H1 (cell line): ENCODE measurements at regions not wholly inside any gene's neighbourhood (a gene's known extent, or its start where the extent isn't known, plus 50 kb on each side); places are given as distances from the start of the nearest gene placed in this dataset.

ENCODE experiments used
- CTCF ChIA-PET: fragments of 300-600 bp; sonication (Branson Sonifier 250); formaldehyde crosslinking; loops from one replicate; lab custom pipeline; 2021; ENCODE audit not compliant: partially characterized antibody; lab: Charles Lee
- POLR2A ChIA-PET: fragments of 300-600 bp; sonication (Branson Sonifier 250); formaldehyde crosslinking; loops from one replicate; lab custom pipeline; 2021; ENCODE audit warnings: inconsistent platforms; ENCODE audit not compliant: partially characterized antibody; lab: Charles Lee
- DNase-seq, 2 experiments: peaks; one replicate each; pipeline versions ENCODE4 v3.0.0 to v3.0.0-alpha.2; 2010 to 2022; ENCODE audit warnings: low spot score in 2 of 2, low read depth in 1 of 2, mixed read lengths in 1 of 2
- FAIRE-seq: peaks from 2 replicates; lab custom pipeline; 2011; peaks lifted over from hg19 to GRCh38; lab: Jason Lieb, UNC
- H2AFZ ChIP-seq: 2 replicates; pipeline ENCODE4 v1.8.1; 2012; ENCODE audit warnings: low read length, inconsistent platforms
- H2AK5ac ChIP-seq: 2 replicates; pipeline ENCODE4 v1.6.1; 2013; ENCODE audit warnings: low read depth, low read length
- H2BK120ac ChIP-seq: replicated peaks from 2 replicates; pipeline ENCODE3; 2013; ENCODE audit warnings: low read depth, low read length, inconsistent platforms
- H2BK12ac ChIP-seq: 2 replicates; pipeline ENCODE4 v1.6.1; 2013; ENCODE audit warnings: low read depth, low read length
- H2BK15ac ChIP-seq: 2 replicates; pipeline ENCODE4 v1.6.1; 2013; ENCODE audit warnings: low read length
- H2BK20ac ChIP-seq: 2 replicates; pipeline ENCODE4 v1.6.1; 2013; ENCODE audit warnings: low read length
- H2BK5ac ChIP-seq: 2 replicates; pipeline ENCODE4 v1.6.1; 2013; ENCODE audit warnings: low read depth, low read length
- H3K14ac ChIP-seq: 2 replicates; pipeline ENCODE4 v1.6.1; 2013; ENCODE audit warnings: inconsistent platforms; ENCODE audit not compliant: insufficient read length
- H3K18ac ChIP-seq: 2 replicates; pipeline ENCODE4 v1.6.1; 2013; ENCODE audit warnings: low read length; ENCODE audit errors: extremely low read depth
- H3K23ac ChIP-seq: 2 replicates; pipeline ENCODE4 v1.6.1; 2013; ENCODE audit warnings: inconsistent platforms; ENCODE audit not compliant: insufficient read length
- H3K23me2 ChIP-seq: 2 replicates; pipeline ENCODE4 v1.6.1; 2013; ENCODE audit warnings: low read depth, low read length
- H3K27ac ChIP-seq: 2 replicates; pipeline ENCODE4 v1.6.1; 2011; ENCODE audit warnings: low read depth, low read length, inconsistent platforms
- H3K27me3 ChIP-seq, 4 experiments: replicated peaks in 1 of 4; 1 replicate in 1 of 4; 2 replicates in 3 of 4; pipeline versions ENCODE4 v1.6.1 to v1.8.1; 2011 to 2013; ENCODE audit warnings: low read length in 3 of 4, mild to moderate bottlenecking in 3 of 4, inconsistent platforms in 2 of 4, mixed read lengths in 2 of 4, moderate library complexity in 1 of 4; ENCODE audit not compliant: control insufficient read depth in 3 of 4, insufficient read depth in 3 of 4; ENCODE audit errors: extremely low read depth in 1 of 4
- H3K36me3 ChIP-seq, 4 experiments: 2 replicates each; pipeline versions ENCODE4 v1.6.1 to v1.8.1; 2011 to 2013; ENCODE audit warnings: mild to moderate bottlenecking in 4 of 4, low read length in 3 of 4, moderate library complexity in 2 of 4, control low read depth in 1 of 4, inconsistent platforms in 1 of 4; ENCODE audit not compliant: insufficient read depth in 4 of 4, control insufficient read depth in 2 of 4
- H3K4ac ChIP-seq: replicated peaks from 2 replicates; pipeline ENCODE3; 2013; ENCODE audit warnings: low read length, low read depth, mixed read lengths, inconsistent platforms; ENCODE audit not compliant: insufficient read length
- H3K4me1 ChIP-seq, 4 experiments: replicated peaks in 1 of 4; 1 replicate in 1 of 4; 2 replicates in 3 of 4; pipeline versions ENCODE4 v1.6.1 to v1.8.1; 2011 to 2013; ENCODE audit warnings: low read length in 3 of 4, inconsistent platforms in 2 of 4, mixed read lengths in 1 of 4; ENCODE audit not compliant: insufficient read depth in 4 of 4, control insufficient read depth in 3 of 4
- H3K4me2 ChIP-seq, 2 experiments: 2 replicates each; pipeline versions ENCODE4 v1.6.1 to v1.8.1; 2011 to 2013; ENCODE audit warnings: low read depth in 2 of 2, low read length in 2 of 2, control low read depth in 1 of 2, inconsistent platforms in 1 of 2, mild to moderate bottlenecking in 1 of 2; ENCODE audit not compliant: insufficient read depth in 1 of 2
- H3K4me3 ChIP-seq, 4 experiments: fragments of 200-600, 300-600 bp in 1 of 4; sonication (generic), shearing (Covaris generic), sonication (Bioruptor Twin) in 1 of 4; 2 replicates each; pipeline versions ENCODE4 v1.5.1 to v1.8.1; 2011 to 2016; ENCODE audit warnings: low read length in 4 of 4, low read depth in 3 of 4, control low read depth in 2 of 4, inconsistent platforms in 2 of 4, mild to moderate bottlenecking in 2 of 4, mixed read lengths in 1 of 4, moderate library complexity in 1 of 4; ENCODE audit not compliant: insufficient read depth in 2 of 4; ENCODE audit errors: extremely low read depth in 1 of 4
- H3K56ac ChIP-seq: replicated peaks from 2 replicates; pipeline ENCODE3; 2013; ENCODE audit warnings: low read depth, mild to moderate bottlenecking, mixed read lengths, low read length, inconsistent platforms; ENCODE audit not compliant: insufficient read length
- H3K79me1 ChIP-seq: 2 replicates; pipeline ENCODE4 v1.6.1; 2013; ENCODE audit warnings: low read depth, low read length, control low read depth
- H3K79me2 ChIP-seq, 2 experiments: 2 replicates each; pipeline versions ENCODE4 v1.6.1 to v1.8.1; 2012 to 2013; ENCODE audit warnings: low read length in 2 of 2, mild to moderate bottlenecking in 2 of 2, inconsistent platforms in 1 of 2; ENCODE audit not compliant: insufficient read depth in 2 of 2, control insufficient read depth in 1 of 2
- H3K9ac ChIP-seq, 4 experiments: replicated peaks in 1 of 4; 1 replicate in 1 of 4; 2 replicates in 3 of 4; pipeline versions ENCODE4 v1.6.1 to v1.8.1; 2011 to 2013; ENCODE audit warnings: low read depth in 3 of 4, low read length in 3 of 4, control low read depth in 2 of 4, mild to moderate bottlenecking in 2 of 4, moderate library complexity in 2 of 4, inconsistent platforms in 1 of 4; ENCODE audit errors: extremely low read depth in 1 of 4
- H3K9me3 ChIP-seq, 2 experiments: 2 replicates each; pipeline versions ENCODE4 v1.6.1 to v1.8.1; 2012 to 2013; ENCODE audit warnings: mild to moderate bottlenecking in 2 of 2, moderate library complexity in 2 of 2, control low read depth in 1 of 2, inconsistent platforms in 1 of 2, low read depth in 1 of 2, low read length in 1 of 2, mixed read lengths in 1 of 2; ENCODE audit not compliant: insufficient read depth in 2 of 2
- H4K20me1 ChIP-seq, 2 experiments: replicated peaks in 1 of 2; 2 replicates each; pipeline versions ENCODE3 to v1.8.1; 2011 to 2013; ENCODE audit warnings: inconsistent platforms in 2 of 2, low read length in 2 of 2, mild to moderate bottlenecking in 1 of 2; ENCODE audit not compliant: insufficient read depth in 2 of 2, control insufficient read depth in 1 of 2
- H4K5ac ChIP-seq: 2 replicates; pipeline ENCODE4 v1.6.1; 2013; ENCODE audit warnings: low read length, low read depth, mixed read lengths, inconsistent platforms; ENCODE audit not compliant: insufficient read length
- H4K8ac ChIP-seq: 2 replicates; pipeline ENCODE4 v1.8.0; 2013; ENCODE audit warnings: mild to moderate bottlenecking, moderate library complexity, low read length, inconsistent platforms; ENCODE audit not compliant: insufficient read depth; ENCODE audit errors: extremely low read depth
- H4K91ac ChIP-seq: replicated peaks from 2 replicates; pipeline ENCODE3; 2013; ENCODE audit warnings: low read length, mixed read lengths, inconsistent platforms; ENCODE audit not compliant: insufficient read length
- CHD1 ChIP-seq: IDR thresholded peaks from 2 replicates; pipeline ENCODE4 v1.6.1; 2012; ENCODE audit warnings: low read depth, low read length, improper control_type of control experiment
- CHD2 ChIP-seq: IDR thresholded peaks from 2 replicates; pipeline ENCODE4 v1.6.1; 2012; ENCODE audit warnings: low read length, improper control_type of control experiment
- EGR1 ChIP-seq: IDR thresholded peaks from 2 replicates; pipeline ENCODE4 v1.6.1; 2011; ENCODE audit warnings: low read depth, low read length, borderline replicate concordance
- EZH2 ChIP-seq: fragments of 200-600 bp; sonication (generic); IDR thresholded peaks from 2 replicates; pipeline ENCODE4 v1.7.1; 2012; ENCODE audit warnings: low read depth, mild to moderate bottlenecking, moderate library complexity, low read length, inconsistent platforms; ENCODE audit not compliant: severe bottlenecking
- HDAC6 ChIP-seq: IDR thresholded peaks from one replicate; pipeline ENCODE4 v1.7.1; 2012; ENCODE audit warnings: low read depth, mild to moderate bottlenecking, inconsistent platforms, low read length, moderate library complexity
- SIX5 ChIP-seq: IDR thresholded peaks from 2 replicates; pipeline ENCODE4 v1.6.1; 2011; ENCODE audit warnings: mild to moderate bottlenecking, low read depth, low read length
- SRF ChIP-seq: IDR thresholded peaks from 2 replicates; pipeline ENCODE4 v1.6.1; 2011; ENCODE audit warnings: mild to moderate bottlenecking, low read depth, low read length, moderate library complexity
- YY1 ChIP-seq: IDR thresholded peaks from 2 replicates; pipeline ENCODE4 v1.6.1; 2011; ENCODE audit warnings: low read depth, mild to moderate bottlenecking, low read length

- CTCF ChIA-PET, result interaction anchor here (0.9 to 1.0 kb wide), 2 partner anchors 10 to 18 kb away, joined by 3 read pairs; no protein-coding TSS in a partner anchor
- no peak for FAIRE-seq
Measured at GRCh38 chr4:23485801-23486200, 404.0 kb downstream of the PPARGC1A start.

More at GRCh38 chr4:23485801-23486200, 404.0 kb downstream of the PPARGC1A start:
- Histone ChIP-seq H4K5ac (no peak overlapping the region), H3K4ac (no peak overlapping the region), H3K23ac (no peak overlapping the region), H3K4me2 (no peak overlapping the region), H3K23me2 (no peaks in the 10 kb centered on the region), H4K91ac (no peak overlapping the region), H3K27ac (no peak overlapping the region)
- no peak for TF ChIP-seq EZH2
- TF ChIP-seq YY1, result no peak
- no peak for TF ChIP-seq SIX5
- no peak for TF ChIP-seq CHD2
- TF ChIP-seq CHD1, result no peak
- TF ChIP-seq EGR1, result no peak
- no peak for TF ChIP-seq HDAC6
- TF ChIP-seq SRF, result no peak
- TF ChIP-seq, all 59 proteins: peak for 0
- H3K14ac ChIP-seq, result no peak overlapping the region
- H2BK120ac ChIP-seq, result no peak overlapping the region
- POLR2A ChIA-PET, result no interaction called here
- H4K20me1 ChIP-seq, result no peaks in the 10 kb centered on the region
- H3K56ac ChIP-seq, result no peak overlapping the region
- H2BK20ac ChIP-seq, result no peak overlapping the region
- no peaks in the 10 kb centered on the region for H3K27me3 ChIP-seq
- H2BK15ac ChIP-seq, result no peak overlapping the region
- no peak for DNase-seq
- H3K36me3 ChIP-seq, result no peaks in the 10 kb centered on the region
- no peak overlapping the region for H2AFZ ChIP-seq
- no peaks in the 10 kb centered on the region for H3K4me1 ChIP-seq
- no peak overlapping the region for H4K8ac ChIP-seq
- no peaks in the 10 kb centered on the region for H3K79me2 ChIP-seq
- H3K18ac ChIP-seq, result no peak overlapping the region
- no peaks in the 10 kb centered on the region; a peak in 1 of 4 replicates for H3K9me3 ChIP-seq
- H2AK5ac ChIP-seq, result no peak overlapping the region
- no peak overlapping the region for H2BK12ac ChIP-seq
- H3K9ac ChIP-seq, result no peak overlapping the region
- H3K4me3 ChIP-seq, result no peak overlapping the region
- H3K79me1 ChIP-seq, result no peaks in the 10 kb centered on the region
- no peak overlapping the region for H2BK5ac ChIP-seq
